TTC549 (cell line): ENCODE measurements at regions not wholly inside any gene's neighbourhood (a gene's known extent, or its start where the extent isn't known, plus 50 kb on each side); places are given as distances from the start of the nearest gene placed in this dataset.

Experiments used
- FAIRE-seq: peaks from 2 replicates; lab custom pipeline; 2012; peaks lifted over from hg19 to GRCh38; lab: Jason Lieb, UNC

- no peak for FAIRE-seq
These were observed 209.4 kb downstream of the DTWD2 start for GRCh38 chr5:118778941-118779340.

- no peak for FAIRE-seq
These were observed 211.1 kb downstream of the DTWD2 start for GRCh38 chr5:118777189-118777736.

GRCh38 chr5:118776755-118777154 is 211.6 kb downstream of the DTWD2 start:
- FAIRE-seq = no peak

GRCh38 chr5:118775790-118776499 is 212.4 kb downstream of the DTWD2 start:
- FAIRE-seq = no peak

GRCh38 chr5:118768607-118769175 is 219.7 kb downstream of the DTWD2 start:
- FAIRE-seq = no peak

GRCh38 chr5:118762291-118762690 is 226.1 kb downstream of the DTWD2 start:
- no peak for FAIRE-seq

GRCh38 chr5:118761814-118762213 is 226.5 kb downstream of the DTWD2 start:
- FAIRE-seq = no peak

- no peak for FAIRE-seq
These were observed 235.4 kb downstream of the DTWD2 start for GRCh38 chr5:118752969-118753368.

- no peak for FAIRE-seq
These were observed 252.0 kb downstream of the DTWD2 start for GRCh38 chr5:118736396-118736795.

- no peak for FAIRE-seq
These were observed 255.0 kb downstream of the DTWD2 start for GRCh38 chr5:118733394-118733793.

- no peak for FAIRE-seq
These were observed 260.2 kb downstream of the DTWD2 start for GRCh38 chr5:118728191-118728590.

- FAIRE-seq = no peak
These were observed 261.5 kb downstream of the DTWD2 start for GRCh38 chr5:118726891-118727290.

GRCh38 chr5:118723021-118723338 is 265.4 kb downstream of the DTWD2 start:
- FAIRE-seq = no peak

- no peak for FAIRE-seq
These were observed 266.0 kb downstream of the DTWD2 start for GRCh38 chr5:118722122-118723020.

- FAIRE-seq = no peak
These were observed 276.6 kb downstream of the DTWD2 start for GRCh38 chr5:118711727-118712126.

GRCh38 chr5:118705959-118706667 is 282.2 kb downstream of the DTWD2 start:
- no peak for FAIRE-seq

- FAIRE-seq = no peak
These were observed 285.1 kb downstream of the DTWD2 start for GRCh38 chr5:118703241-118703640.

GRCh38 chr5:118701791-118702190 is 286.6 kb downstream of the DTWD2 start:
- no peak for FAIRE-seq

GRCh38 chr5:118700510-118700909 is 287.8 kb downstream of the DTWD2 start:
- FAIRE-seq = no peak

- FAIRE-seq = no peak
These were observed 289.6 kb downstream of the DTWD2 start for GRCh38 chr5:118698774-118699173.

- FAIRE-seq = no peak
These were observed 292.3 kb downstream of the DTWD2 start for GRCh38 chr5:118696076-118696475.

- FAIRE-seq = no peak
These were observed 295.5 kb downstream of the DTWD2 start for GRCh38 chr5:118692811-118693342.
